Gastrocnemius medialis (tissue), 4 donors: ENCODE measurements at regions not wholly inside any gene's neighbourhood (a gene's known extent, or its start where the extent isn't known, plus 50 kb on each side); places are given as distances from the start of the nearest gene placed in this dataset.
A peak's percentile ranks its signal among the peaks of the same experiment; 100 is the strongest.

ENCODE experiments used
- ATAC-seq, 2 donors: fragments of 150-250 bp; one replicate each; pipeline ENCODE4 v1.9.1; 2016
- DNase-seq, 2 donors: peaks; one replicate each; pipeline ENCODE4 v3.0.0-alpha.2; 2019
- H3K27ac ChIP-seq, 4 donors: fragments of 200-600 bp; sonication (generic); 1 replicate in 1 of 4; 2 replicates in 3 of 4; pipeline ENCODE4 v1.5.1; 2016 to 2018; ENCODE audit warnings: mild to moderate bottlenecking in 2 of 4, moderate library complexity in 1 of 4
- H3K27me3 ChIP-seq, 3 donors: fragments of 200-600 bp; sonication (generic) in 2 of 3; 1 replicate in 1 of 3; 2 replicates in 2 of 3; pipeline versions ENCODE4 v1.5.1 to v1.6.0; 2016 to 2019; ENCODE audit warnings: mild to moderate bottlenecking in 1 of 3, moderate library complexity in 1 of 3
- H3K36me3 ChIP-seq, 2 donors: fragments of 200-600 bp; sonication (generic) in 1 of 2; one replicate each; pipeline ENCODE4 v1.5.1; 2017 to 2018
- H3K4me1 ChIP-seq, 2 donors: fragments of 200-600 bp; sonication (generic) in 1 of 2; one replicate each; pipeline ENCODE4 v1.5.1; 2016 to 2017; ENCODE audit warnings: mild to moderate bottlenecking in 2 of 2
- H3K4me3 ChIP-seq, 4 donors: fragments of 200-600 bp; sonication (generic) in 3 of 4; 1 replicate in 1 of 4; 2 replicates in 3 of 4; pipeline ENCODE4 v1.5.1; 2016 to 2019; ENCODE audit warnings: mild to moderate bottlenecking in 2 of 4
- H3K9me3 ChIP-seq, 3 donors: fragments of 200-600 bp; sonication (generic) in 2 of 3; 1 replicate in 1 of 3; 2 replicates in 2 of 3; pipeline ENCODE4 v1.5.1; 2016 to 2019
- CTCF ChIP-seq, 5 experiments: fragments of 450-650 bp in 3 of 5; fragments of 200-600 bp in 2 of 5; sonication (generic) in 2 of 5; IDR thresholded peaks in 4 of 5; conservative IDR thresholded peaks in 1 of 5; 1 replicate in 4 of 5; 2 replicates in 1 of 5; pipeline ENCODE4 v1.5.1; 2016 to 2019; ENCODE audit warnings: antibody characterized with exemption in 5 of 5, mild to moderate bottlenecking in 3 of 5, moderate library complexity in 3 of 5
- POLR2A ChIP-seq, 2 donors: fragments of 450-650 bp; IDR thresholded peaks; one replicate each; pipeline ENCODE4 v1.6.1; 2017; ENCODE audit warnings: antibody characterized with exemption in 2 of 2, mild to moderate bottlenecking in 2 of 2, moderate library complexity in 2 of 2
- in situ Hi-C, 4 donors: fragments of 200-750 bp; cut with MboI; loops; one replicate each; pipeline versions ENCODE4 v1.15.0 to v1.8.0; 2017; ENCODE audit warnings: low sequenced_read_pairs in 4 of 4
- intact Hi-C: fragments of 100-400 bp; cut with DNase I; formaldehyde crosslinking; loops from one replicate; pipeline ENCODE4 v1.15.1; 2023; ENCODE audit warnings: low total_unique reads

GRCh38 chr4:81647388-81647787 lies 175.7 kb upstream of the RASGEF1B start:
- no peak for TF ChIP-seq POLR2A (IDR thresholded peaks at IDR 0.05)
- no peak for TF ChIP-seq CTCF (IDR thresholded peaks at IDR 0.05 in 4 of 5, conservative IDR thresholded peaks at IDR 0.05 in 1 of 5)
- intact Hi-C loops (no loop called here), in situ Hi-C loops (no loop called here)
- no peak overlapping the region for H3K27ac ChIP-seq
- H3K9me3 ChIP-seq: no peaks in the 10 kb centered on the region
- DNase-seq: no peak
- ATAC-seq: no peak
- H3K27me3 ChIP-seq: no peaks in the 10 kb centered on the region
- H3K4me1 ChIP-seq: no peaks in the 10 kb centered on the region
- H3K4me3 ChIP-seq: no peak overlapping the region
- no peaks in the 10 kb centered on the region for H3K36me3 ChIP-seq

GRCh38 chr4:81642543-81642942 lies 170.8 kb upstream of the RASGEF1B start:
- TF ChIP-seq CTCF (IDR thresholded peaks at IDR 0.05 in 4 of 5, conservative IDR thresholded peaks at IDR 0.05 in 1 of 5) (no peak), POLR2A (IDR thresholded peaks at IDR 0.05) (no peak)
- DNase-seq: no peak
- H3K9me3 ChIP-seq: no peaks in the 10 kb centered on the region
- H3K27ac ChIP-seq: no peak overlapping the region
- no peak overlapping the region for H3K4me3 ChIP-seq
- intact Hi-C loops: no loop called here
- no peak for ATAC-seq
- H3K4me1 ChIP-seq: no peaks in the 10 kb centered on the region
- in situ Hi-C loops: no loop called here
- no peaks in the 10 kb centered on the region for H3K27me3 ChIP-seq
- no peaks in the 10 kb centered on the region for H3K36me3 ChIP-seq

- DNase-seq: no peak
Measured at GRCh38 chr4:81639248-81639647, 167.5 kb upstream of the RASGEF1B start.

GRCh38 chr4:81638698-81639097 lies 167.0 kb upstream of the RASGEF1B start:
- no peak overlapping the region for H3K27ac ChIP-seq
- ATAC-seq (no peak), DNase-seq (no peak)
- no peaks in the 10 kb centered on the region for H3K4me1 ChIP-seq
- no peak for TF ChIP-seq CTCF (IDR thresholded peaks at IDR 0.05 in 4 of 5, conservative IDR thresholded peaks at IDR 0.05 in 1 of 5)
- no peak for TF ChIP-seq POLR2A (IDR thresholded peaks at IDR 0.05)
- H3K9me3 ChIP-seq: no peaks in the 10 kb centered on the region
- in situ Hi-C loops: no loop called here
- no peaks in the 10 kb centered on the region for H3K36me3 ChIP-seq
- H3K4me3 ChIP-seq: no peak overlapping the region
- no peaks in the 10 kb centered on the region for H3K27me3 ChIP-seq
- intact Hi-C loops: loop anchor here (10.0 kb wide), 1 partner anchor 164 kb away; the partner anchor contains the start of gene RASGEF1B

More at GRCh38 chr4:81639248-81639647, 167.5 kb upstream of the RASGEF1B start:
- no peak overlapping the region for H3K27ac ChIP-seq
- TF ChIP-seq CTCF (IDR thresholded peaks at IDR 0.05 in 4 of 5, conservative IDR thresholded peaks at IDR 0.05 in 1 of 5): no peak
- no peak for TF ChIP-seq POLR2A (IDR thresholded peaks at IDR 0.05)
- H3K4me1 ChIP-seq: no peaks in the 10 kb centered on the region
- intact Hi-C loops: loop anchor here (10.0 kb wide), 1 partner anchor 164 kb away; the partner anchor contains the start of gene RASGEF1B
- no peaks in the 10 kb centered on the region for H3K9me3 ChIP-seq
- in situ Hi-C loops: no loop called here
- H3K4me3 ChIP-seq: no peak overlapping the region
- H3K27me3 ChIP-seq: no peaks in the 10 kb centered on the region
- H3K36me3 ChIP-seq: no peaks in the 10 kb centered on the region
- no peak for ATAC-seq

- no peaks in the 10 kb centered on the region for H3K9me3 ChIP-seq
- TF ChIP-seq CTCF (IDR thresholded peaks at IDR 0.05 in 4 of 5, conservative IDR thresholded peaks at IDR 0.05 in 1 of 5) (no peak), POLR2A (IDR thresholded peaks at IDR 0.05) (no peak)
- H3K36me3 ChIP-seq: no peaks in the 10 kb centered on the region
- DNase-seq (peak; percentile 10 to 37), ATAC-seq (no peak)
- intact Hi-C loops: loop anchor here (10.0 kb wide), 1 partner anchor 161 kb away; the partner anchor contains the start of gene RASGEF1B
- H3K27ac ChIP-seq: no peak overlapping the region
- in situ Hi-C loops: no loop called here
- no peaks in the 10 kb centered on the region for H3K27me3 ChIP-seq
- peaks cover 17% of the 10 kb centered on the region in 2 donors for H3K4me1 ChIP-seq
- H3K4me3 ChIP-seq: no peak overlapping the region
Measured at GRCh38 chr4:81635739-81636138, 164.0 kb upstream of the RASGEF1B start.
